ENCODE measurements at regions not wholly inside any gene's neighbourhood (a gene's known extent, or its start where the extent isn't known, plus 50 kb on each side); places are given as distances from the start of the nearest gene placed in this dataset.
A peak's percentile ranks its signal among the peaks of the same experiment; 100 is the strongest.

- no peak overlapping the region for H2BK15ac ChIP-seq (ENCODE audit: low read length)
- H3K4me2 ChIP-seq (ENCODE audit: insufficient read depth, low read length, poor library complexity, severe bottlenecking), result no peak overlapping the region
- H3K9me3 ChIP-seq (replicated peaks in 1 of 2; ENCODE audit: control insufficient read depth in 2 of 2, insufficient read depth in 1 of 2, low read depth in 1 of 2, low read length in 2 of 2), result no peaks in the 10 kb centered on the region
- no peak overlapping the region for H3K9ac ChIP-seq (ENCODE audit: low read depth, low read length, poor library complexity)
- no peak overlapping the region for H2BK5ac ChIP-seq (ENCODE audit: low read length)
- no peak overlapping the region for H4K8ac ChIP-seq (ENCODE audit: low read depth, low read length)
- H3K27me3 ChIP-seq (ENCODE audit: control insufficient read depth in 3 of 3, insufficient read depth in 3 of 3, low read depth in 1 of 3, low read length in 3 of 3), result peaks cover 0 to 1% (median 0%) of the 10 kb centered on the region in 3 experiments
- no peak overlapping the region for H4K91ac ChIP-seq (ENCODE audit: low read depth, low read length, poor library complexity)
- no peaks in the 10 kb centered on the region for H3K79me1 ChIP-seq (ENCODE audit: low read depth, low read length)
- no peaks in the 10 kb centered on the region for H3K36me3 ChIP-seq (replicated peaks in 1 of 2; ENCODE audit: control insufficient read depth in 2 of 2, insufficient read depth in 2 of 2, low read length in 2 of 2)
- H2AFZ ChIP-seq (ENCODE audit: low read length), result no peak overlapping the region
- H3K4me1 ChIP-seq (ENCODE audit: control insufficient read depth in 2 of 2, insufficient read depth in 1 of 2, low read depth in 1 of 2, low read length in 2 of 2), result no peaks in the 10 kb centered on the region
- H3K4me3 ChIP-seq (ENCODE audit: low read length in 2 of 2), result no peak overlapping the region
- WGBS, 2 donors (ENCODE audit: extremely low coverage in 2 of 2, insufficient read length in 2 of 2, insufficient replicate concordance in 1 of 2), result no CpG with 5 or more reads among the region's 6 CpGs
- no peak for DNase-seq (ENCODE audit: low spot score)
- no peak overlapping the region for H3K18ac ChIP-seq (ENCODE audit: low read length)
- H2BK12ac ChIP-seq (ENCODE audit: low read length), result no peak overlapping the region
- H3K14ac ChIP-seq (ENCODE audit: low read length), result no peak overlapping the region
- no peak overlapping the region for H2AK5ac ChIP-seq (ENCODE audit: low read depth, low read length)
- H2BK120ac ChIP-seq (ENCODE audit: low read depth, low read length), result no peak overlapping the region
- no peak overlapping the region for H3K23ac ChIP-seq (ENCODE audit: low read depth, low read length, poor library complexity)
- no peak overlapping the region for H3K27ac ChIP-seq (replicated peaks; ENCODE audit: low read length)
- H3K4ac ChIP-seq (ENCODE audit: low read length), result no peak overlapping the region
Observed at GRCh38 chr1:244212219-244212618, 161.1 kb downstream of the ZBTB18 start.

GRCh38 chr1:244212797-244213475 is 161.9 kb downstream of the ZBTB18 start:
- H3K79me1 ChIP-seq (ENCODE audit: low read depth, low read length), result no peaks in the 10 kb centered on the region
- H2BK5ac ChIP-seq (ENCODE audit: low read length), result no peak overlapping the region
- no peak overlapping the region for H2BK12ac ChIP-seq (ENCODE audit: low read length)
- H3K18ac ChIP-seq (ENCODE audit: low read length), result no peak overlapping the region
- no peak overlapping the region for H3K27ac ChIP-seq (replicated peaks; ENCODE audit: low read length)
- no peak overlapping the region for H4K91ac ChIP-seq (ENCODE audit: low read depth, low read length, poor library complexity)
- no peaks in the 10 kb centered on the region for H3K4me1 ChIP-seq (ENCODE audit: control insufficient read depth in 2 of 2, insufficient read depth in 1 of 2, low read depth in 1 of 2, low read length in 2 of 2)
- no peak overlapping the region for H2BK15ac ChIP-seq (ENCODE audit: low read length)
- DNase-seq (ENCODE audit: low spot score), result no peak
- H3K4me3 ChIP-seq (ENCODE audit: low read length in 2 of 2), result no peak overlapping the region
- no peaks in the 10 kb centered on the region for H3K9me3 ChIP-seq (replicated peaks in 1 of 2; ENCODE audit: control insufficient read depth in 2 of 2, insufficient read depth in 1 of 2, low read depth in 1 of 2, low read length in 2 of 2)
- peaks cover 0 to 9% (median 0%) of the 10 kb centered on the region in 3 experiments for H3K27me3 ChIP-seq (ENCODE audit: control insufficient read depth in 3 of 3, insufficient read depth in 3 of 3, low read depth in 1 of 3, low read length in 3 of 3)
- H4K8ac ChIP-seq (ENCODE audit: low read depth, low read length), result no peak overlapping the region
- H3K36me3 ChIP-seq (replicated peaks in 1 of 2; ENCODE audit: control insufficient read depth in 2 of 2, insufficient read depth in 2 of 2, low read length in 2 of 2), result no peaks in the 10 kb centered on the region
- no peak overlapping the region for H3K4ac ChIP-seq (ENCODE audit: low read length)
- no peak overlapping the region for H2AFZ ChIP-seq (ENCODE audit: low read length)
- no peak overlapping the region for H3K4me2 ChIP-seq (ENCODE audit: insufficient read depth, low read length, poor library complexity, severe bottlenecking)
- no peak overlapping the region for H2BK120ac ChIP-seq (ENCODE audit: low read depth, low read length)
- no peak overlapping the region for H2AK5ac ChIP-seq (ENCODE audit: low read depth, low read length)
- WGBS, 2 donors (ENCODE audit: extremely low coverage in 2 of 2, insufficient read length in 2 of 2, insufficient replicate concordance in 1 of 2), result no CpG with 5 or more reads among the region's 8 CpGs
- no peak overlapping the region for H3K23ac ChIP-seq (ENCODE audit: low read depth, low read length, poor library complexity)
- no peak overlapping the region for H3K9ac ChIP-seq (ENCODE audit: low read depth, low read length, poor library complexity)
- no peak overlapping the region for H3K14ac ChIP-seq (ENCODE audit: low read length)

GRCh38 chr1:244214009-244214967 is 163.2 kb downstream of the ZBTB18 start:
- H3K4ac ChIP-seq (ENCODE audit: low read length), result no peak overlapping the region
- peak overlapping the region; percentile 27 for H2AFZ ChIP-seq (ENCODE audit: low read length)
- no peak overlapping the region for H3K27ac ChIP-seq (replicated peaks; ENCODE audit: low read length)
- no peaks in the 10 kb centered on the region for H3K36me3 ChIP-seq (replicated peaks in 1 of 2; ENCODE audit: control insufficient read depth in 2 of 2, insufficient read depth in 2 of 2, low read length in 2 of 2)
- no peak overlapping the region for H2BK5ac ChIP-seq (ENCODE audit: low read length)
- no peak overlapping the region for H3K23ac ChIP-seq (ENCODE audit: low read depth, low read length, poor library complexity)
- H3K4me3 ChIP-seq (ENCODE audit: low read length in 2 of 2), result no peak overlapping the region
- peak overlapping the region; percentile 1 for H3K18ac ChIP-seq (ENCODE audit: low read length)
- H3K9ac ChIP-seq (ENCODE audit: low read depth, low read length, poor library complexity), result no peak overlapping the region
- no peaks in the 10 kb centered on the region for H3K9me3 ChIP-seq (replicated peaks in 1 of 2; ENCODE audit: control insufficient read depth in 2 of 2, insufficient read depth in 1 of 2, low read depth in 1 of 2, low read length in 2 of 2)
- H2BK15ac ChIP-seq (ENCODE audit: low read length), result no peak overlapping the region
- H2AK5ac ChIP-seq (ENCODE audit: low read depth, low read length), result no peak overlapping the region
- H2BK120ac ChIP-seq (ENCODE audit: low read depth, low read length), result no peak overlapping the region
- no peak overlapping the region for H2BK12ac ChIP-seq (ENCODE audit: low read length)
- no peak overlapping the region for H4K91ac ChIP-seq (ENCODE audit: low read depth, low read length, poor library complexity)
- no peak overlapping the region for H3K4me2 ChIP-seq (ENCODE audit: insufficient read depth, low read length, poor library complexity, severe bottlenecking)
- no peak for DNase-seq (ENCODE audit: low spot score)
- H3K79me1 ChIP-seq (ENCODE audit: low read depth, low read length), result no peaks in the 10 kb centered on the region
- WGBS, 2 donors (ENCODE audit: extremely low coverage in 2 of 2, insufficient read length in 2 of 2, insufficient replicate concordance in 1 of 2), result no CpG with 5 or more reads among the region's 17 CpGs
- peaks cover 3% of the 10 kb centered on the region in 2 donors for H3K4me1 ChIP-seq (ENCODE audit: control insufficient read depth in 2 of 2, insufficient read depth in 1 of 2, low read depth in 1 of 2, low read length in 2 of 2)
- H3K27me3 ChIP-seq (ENCODE audit: control insufficient read depth in 3 of 3, insufficient read depth in 3 of 3, low read depth in 1 of 3, low read length in 3 of 3), result peaks cover 0 to 10% (median 0%) of the 10 kb centered on the region in 3 experiments
- H4K8ac ChIP-seq (ENCODE audit: low read depth, low read length), result no peak overlapping the region
- no peak overlapping the region for H3K14ac ChIP-seq (ENCODE audit: low read length)

- Histone ChIP-seq H3K4ac (ENCODE audit: low read length) (peak overlapping the region; percentile 61), H3K18ac (ENCODE audit: low read length) (peak overlapping the region; percentile 44), H3K4me3 (ENCODE audit: low read length in 2 of 2) (peak overlapping the region in 1 of 2 donors; percentile 45), H3K14ac (ENCODE audit: low read length) (no peak overlapping the region), H3K36me3 (replicated peaks in 1 of 2; ENCODE audit: control insufficient read depth in 2 of 2, insufficient read depth in 2 of 2, low read length in 2 of 2) (no peaks in the 10 kb centered on the region), H2BK15ac (ENCODE audit: low read length) (no peak overlapping the region), H3K23ac (ENCODE audit: low read depth, low read length, poor library complexity) (no peak overlapping the region), H4K91ac (ENCODE audit: low read depth, low read length, poor library complexity) (no peak overlapping the region), H3K4me1 (ENCODE audit: control insufficient read depth in 2 of 2, insufficient read depth in 1 of 2, low read depth in 1 of 2, low read length in 2 of 2) (peaks cover 3 to 5% of the 10 kb centered on the region in 2 donors), H3K9me3 (replicated peaks in 1 of 2; ENCODE audit: control insufficient read depth in 2 of 2, insufficient read depth in 1 of 2, low read depth in 1 of 2, low read length in 2 of 2) (peaks cover 0 to 2% of the 10 kb centered on the region in 2 donors), H2AK5ac (ENCODE audit: low read depth, low read length) (no peak overlapping the region), H2AFZ (ENCODE audit: low read length) (no peak overlapping the region), H3K9ac (ENCODE audit: low read depth, low read length, poor library complexity) (no peak overlapping the region), H2BK5ac (ENCODE audit: low read length) (no peak overlapping the region), H2BK12ac (ENCODE audit: low read length) (no peak overlapping the region), H2BK120ac (ENCODE audit: low read depth, low read length) (no peak overlapping the region), H3K27me3 (ENCODE audit: control insufficient read depth in 3 of 3, insufficient read depth in 3 of 3, low read depth in 1 of 3, low read length in 3 of 3) (peaks cover 0 to 10% (median 0%) of the 10 kb centered on the region in 3 experiments), H4K8ac (ENCODE audit: low read depth, low read length) (no peak overlapping the region), H3K4me2 (ENCODE audit: insufficient read depth, low read length, poor library complexity, severe bottlenecking) (no peak overlapping the region), H3K27ac (replicated peaks; ENCODE audit: low read length) (no peak overlapping the region), H3K79me1 (ENCODE audit: low read depth, low read length) (no peaks in the 10 kb centered on the region)
- no CpG with 5 or more reads among the region's 5 CpGs for WGBS, 2 donors (ENCODE audit: extremely low coverage in 2 of 2, insufficient read length in 2 of 2, insufficient replicate concordance in 1 of 2)
- no peak for DNase-seq (ENCODE audit: low spot score)
Observed at GRCh38 chr1:244216836-244217235, 165.8 kb downstream of the ZBTB18 start.
